Keratinocyte (primary cell): ENCODE measurements at regions not wholly inside any gene's neighbourhood (a gene's known extent, or its start where the extent isn't known, plus 50 kb on each side); places are given as distances from the start of the nearest gene placed in this dataset.

ENCODE experiments used
- DNase-seq: peaks from one replicate; pipeline ENCODE4 v3.0.0-alpha.2; 2011; ENCODE audit warnings: low read depth, missing footprints, low spot score
- FAIRE-seq: peaks from 2 replicates; lab custom pipeline; 2011; peaks lifted over from hg19 to GRCh38; lab: Jason Lieb, UNC
- H2AFZ ChIP-seq: 2 replicates; pipeline ENCODE4 v1.6.0; 2012; ENCODE audit warnings: low read length, control low read depth, inconsistent platforms; ENCODE audit not compliant: control insufficient read depth
- H3K27ac ChIP-seq: 2 replicates; pipeline ENCODE4 v1.5.1; 2011; ENCODE audit warnings: low read length; ENCODE audit not compliant: control insufficient read depth, insufficient read depth
- H3K27me3 ChIP-seq: 3 replicates; pipeline ENCODE4 v1.6.0; 2011; ENCODE audit warnings: low read length; ENCODE audit not compliant: control insufficient read depth, insufficient read depth; ENCODE audit errors: extremely low read depth
- H3K36me3 ChIP-seq, 2 experiments: 2 replicates in 1 of 2; 3 replicates in 1 of 2; pipeline ENCODE4 v1.5.1; 2011; ENCODE audit warnings: low read length in 2 of 2, mild to moderate bottlenecking in 1 of 2; ENCODE audit not compliant: control insufficient read depth in 2 of 2, insufficient read depth in 2 of 2; ENCODE audit errors: extremely low read depth in 1 of 2
- H3K4me1 ChIP-seq: 3 replicates; pipeline ENCODE4 v1.5.1; 2011; ENCODE audit warnings: low read length; ENCODE audit not compliant: control insufficient read depth, insufficient read depth; ENCODE audit errors: extremely low read depth
- H3K4me2 ChIP-seq: 3 replicates; pipeline ENCODE4 v1.6.0; 2011; ENCODE audit warnings: low read depth, low read length; ENCODE audit not compliant: control insufficient read depth, insufficient read depth; ENCODE audit errors: extremely low read depth
- H3K4me3 ChIP-seq, 3 experiments: fragments of 200-600 bp in 1 of 3; sonication (generic) in 1 of 3; 2 replicates in 2 of 3; 3 replicates in 1 of 3; pipeline ENCODE4 v1.5.1; 2011 to 2016; ENCODE audit warnings: low read length in 3 of 3, mild to moderate bottlenecking in 3 of 3, control low read depth in 2 of 3, inconsistent platforms in 1 of 3, low read depth in 1 of 3, mixed read lengths in 1 of 3, mixed run types in 1 of 3, moderate library complexity in 1 of 3; ENCODE audit not compliant: control insufficient read depth in 2 of 3, insufficient read depth in 2 of 3; ENCODE audit errors: extremely low read depth in 1 of 3
- H3K79me2 ChIP-seq: 2 replicates; pipeline ENCODE4 v1.6.0; 2012; ENCODE audit warnings: low read length; ENCODE audit not compliant: control insufficient read depth, insufficient read depth
- H3K9ac ChIP-seq: 3 replicates; pipeline ENCODE4 v1.6.0; 2011; ENCODE audit warnings: low read length; ENCODE audit not compliant: control insufficient read depth, insufficient read depth; ENCODE audit errors: extremely low read depth
- H3K9me1 ChIP-seq: 3 replicates; pipeline ENCODE4 v1.6.0; 2011; ENCODE audit warnings: low read length; ENCODE audit not compliant: control insufficient read depth, insufficient read depth; ENCODE audit errors: extremely low read depth
- H3K9me3 ChIP-seq: 2 replicates; pipeline ENCODE4 v1.5.1; 2012; ENCODE audit warnings: low read depth, low read length; ENCODE audit not compliant: control insufficient read depth
- H4K20me1 ChIP-seq: 3 replicates; pipeline ENCODE4 v1.6.0; 2011; ENCODE audit warnings: low read length; ENCODE audit not compliant: control insufficient read depth, insufficient read depth; ENCODE audit errors: extremely low read depth
- CTCF ChIP-seq, 3 experiments: IDR thresholded peaks in 1 of 3; conservative IDR thresholded peaks in 1 of 3; optimal IDR thresholded peaks in 1 of 3; 2 replicates in 2 of 3; 3 replicates in 1 of 3; pipeline versions ENCODE3 to v1.5.1; 2011; ENCODE audit warnings: low read length in 3 of 3, mild to moderate bottlenecking in 3 of 3, moderate library complexity in 2 of 3, control low read depth in 1 of 3, inconsistent platforms in 1 of 3; ENCODE audit not compliant: insufficient read depth in 2 of 3; ENCODE audit errors: extremely low read depth in 1 of 3
- EZH2 ChIP-seq: IDR thresholded peaks from one replicate; pipeline ENCODE4 v1.6.1; 2012; ENCODE audit warnings: inconsistent platforms, mild to moderate bottlenecking, low read length, moderate library complexity
- dilution Hi-C: fragments of 300-500 bp; cut with MboI; formaldehyde crosslinking; loops from one replicate; pipeline ENCODE4 v1.7.0; 2020; ENCODE audit warnings: low sequenced_read_pairs; ENCODE audit not compliant: extremely low pct_ligation_motif_present

- no peak overlapping the region for H3K4me2 ChIP-seq
- H3K79me2 ChIP-seq, result no peaks in the 10 kb centered on the region
- H3K27ac ChIP-seq, result no peak overlapping the region
- no peak overlapping the region for H2AFZ ChIP-seq
- no peak overlapping the region for H3K4me3 ChIP-seq
- FAIRE-seq, result no peak
- dilution Hi-C loops, result no loop called here
- no peaks in the 10 kb centered on the region for H3K4me1 ChIP-seq
- TF ChIP-seq CTCF (optimal IDR thresholded peaks at IDR 0.05 in 1 of 3, IDR thresholded peaks at IDR 0.05 in 1 of 3, conservative IDR thresholded peaks at IDR 0.05 in 1 of 3; ENCODE audit: extremely low read depth in 1 of 3, insufficient read depth in 2 of 3, low read length in 3 of 3), result no peak
- no peak for TF ChIP-seq EZH2
- no peaks in the 10 kb centered on the region for H3K9me3 ChIP-seq
- no peaks in the 10 kb centered on the region for H3K9me1 ChIP-seq
- no peaks in the 10 kb centered on the region for H3K27me3 ChIP-seq
- DNase-seq, result no peak
- no peaks in the 10 kb centered on the region for H4K20me1 ChIP-seq
- H3K9ac ChIP-seq, result no peak overlapping the region
- no peaks in the 10 kb centered on the region for H3K36me3 ChIP-seq
Measured at GRCh38 chr5:136457390-136458013, 92.2 kb upstream of the TRPC7 start.

- Histone ChIP-seq H3K79me2 (no peaks in the 10 kb centered on the region), H3K4me1 (no peaks in the 10 kb centered on the region), H3K4me2 (no peak overlapping the region), H3K4me3 (no peak overlapping the region), H2AFZ (no peak overlapping the region), H3K9me3 (no peaks in the 10 kb centered on the region), H4K20me1 (no peaks in the 10 kb centered on the region), H3K27ac (no peak overlapping the region), H3K27me3 (no peaks in the 10 kb centered on the region), H3K9ac (no peak overlapping the region), H3K9me1 (no peaks in the 10 kb centered on the region), H3K36me3 (no peaks in the 10 kb centered on the region)
- DNase-seq (no peak), FAIRE-seq (no peak)
- TF ChIP-seq CTCF (optimal IDR thresholded peaks at IDR 0.05 in 1 of 3, IDR thresholded peaks at IDR 0.05 in 1 of 3, conservative IDR thresholded peaks at IDR 0.05 in 1 of 3; ENCODE audit: extremely low read depth in 1 of 3, insufficient read depth in 2 of 3, low read length in 3 of 3) (no peak), EZH2 (no peak)
- dilution Hi-C loops, result no loop called here
Measured at GRCh38 chr5:136455409-136455808, 90.1 kb upstream of the TRPC7 start.
